ENCODE measurements at regions not wholly inside any gene's neighbourhood (a gene's known extent, or its start where the extent isn't known, plus 50 kb on each side); places are given as distances from the start of the nearest gene placed in this dataset.

DNA sequence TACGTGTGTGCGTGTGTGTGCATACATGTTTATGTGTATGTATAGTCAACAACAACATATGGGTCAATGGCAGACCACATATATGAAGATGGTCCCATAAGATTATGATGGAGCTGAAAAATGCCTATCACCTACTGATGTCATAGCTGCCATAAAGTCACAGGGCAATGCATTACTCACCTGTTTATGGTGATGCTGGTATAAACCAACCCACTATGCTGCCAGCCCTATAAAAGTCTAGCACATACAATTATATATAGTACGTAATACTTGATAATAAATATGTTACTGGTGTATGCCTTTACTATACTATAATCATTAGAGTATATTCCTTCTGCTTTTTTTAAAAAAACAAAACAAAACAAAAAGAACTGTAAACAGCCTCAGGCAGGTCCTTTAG lies 148.4 kb upstream of the ARID1B start:
- Histone ChIP-seq H4K91ac (ENCODE audit: insufficient read depth, low read depth, low read length) (no peak overlapping the region), H3K18ac (ENCODE audit: low read depth, low read length) (no peak overlapping the region), H3K4me1 (ENCODE audit: control insufficient read depth, insufficient read depth, low read length) (no peaks in the 10 kb centered on the region), H3K9ac (ENCODE audit: low read depth, low read length) (no peak overlapping the region), H3K27me3 (ENCODE audit: control insufficient read depth, insufficient read depth, low read length) (peaks cover 3% of the 10 kb centered on the region), H2BK120ac (ENCODE audit: low read depth, low read length) (no peak overlapping the region), H3K9me3 (ENCODE audit: control insufficient read depth, insufficient read depth, low read length) (no peaks in the 10 kb centered on the region), H4K20me1 (ENCODE audit: insufficient read depth, low read length) (no peaks in the 10 kb centered on the region), H2BK5ac (ENCODE audit: low read depth, low read length, poor library complexity, severe bottlenecking) (no peak overlapping the region), H3K4me3 (ENCODE audit: insufficient read depth, low read depth, low read length) (no peak overlapping the region), H3K14ac (replicated peaks; ENCODE audit: low read depth, low read length) (no peak overlapping the region), H3K79me1 (ENCODE audit: low read depth in 1 of 2, low read length in 2 of 2) (no peaks in the 10 kb centered on the region), H2BK20ac (ENCODE audit: low read depth, low read length) (no peak overlapping the region), H2AK5ac (ENCODE audit: low read depth, low read length) (no peak overlapping the region), H3K4me2 (ENCODE audit: low read depth, low read length) (no peak overlapping the region), H3K36me3 (ENCODE audit: control insufficient read depth, insufficient read depth, low read length) (no peaks in the 10 kb centered on the region), H4K8ac (ENCODE audit: low read depth in 2 of 2, low read length in 2 of 2) (no peak overlapping the region), H2BK15ac (ENCODE audit: low read depth, low read length) (no peak overlapping the region), H3K56ac (ENCODE audit: extremely low read depth, insufficient read depth, low read length) (no peak overlapping the region), H4K5ac (ENCODE audit: low read depth, low read length) (no peak overlapping the region), H3K4ac (ENCODE audit: low read depth, low read length) (no peak overlapping the region), H2AK9ac (replicated peaks; ENCODE audit: low read depth, low read length, poor library complexity) (no peak overlapping the region), H3K23ac (ENCODE audit: low read depth, low read length) (no peak overlapping the region), H3K27ac (ENCODE audit: insufficient read depth, low read length) (no peak overlapping the region), H2AFZ (replicated peaks; ENCODE audit: low read length, poor library complexity) (no peak overlapping the region), H3K9me1 (ENCODE audit: insufficient read depth, low read length) (no peaks in the 10 kb centered on the region)
- dilution Hi-C loops (cut with HindIII; ENCODE audit: low sequenced_read_pairs, unreplicated experiment): no loop called here
- WGBS, 2 experiments (ENCODE audit: extremely low coverage in 2 of 2, insufficient read length in 1 of 2): 100% methylated on average over 1 of the region's 3 CpGs; no CpG with 5 or more reads in 1 of the 2 experiments
- ChIA-PET CTCF (no interaction called here), POLR2A (ENCODE audit: unreplicated experiment) (no interaction called here)
- DNase-seq (no peak), ATAC-seq (ENCODE audit: low read depth) (no peak)
- in situ Hi-C loops (cut with MboI; ENCODE audit: low sequenced_read_pairs): no loop called here
- no TSS peak for BruUV-seq (replicated peaks)
- TF ChIP-seq RCOR1 (IDR thresholded peaks at IDR 0.05; ENCODE audit: insufficient replicate concordance, low read length) (no peak), NFE2L2 (IDR thresholded peaks at IDR 0.05; ENCODE audit: low read depth, low read length) (no peak), MXI1 (IDR thresholded peaks at IDR 0.05; ENCODE audit: borderline replicate concordance, low read depth, low read length) (no peak), POLR2A (IDR thresholded peaks at IDR 0.05; ENCODE audit: low read depth, low read length) (no peak), RFX5 (IDR thresholded peaks at IDR 0.05; ENCODE audit: low read depth, low read length) (no peak), MAFK (IDR thresholded peaks at IDR 0.05; ENCODE audit: low read depth, low read length) (no peak), FOS (IDR thresholded peaks at IDR 0.05; ENCODE audit: low read depth, low read length) (no peak), CHD1 (IDR thresholded peaks at IDR 0.05; ENCODE audit: low read depth, low read length) (no peak), MAZ (IDR thresholded peaks at IDR 0.05; ENCODE audit: borderline replicate concordance, low read depth, low read length) (no peak), RAD21 (IDR thresholded peaks at IDR 0.05; ENCODE audit: low read length) (no peak), BHLHE40 (IDR thresholded peaks at IDR 0.05; ENCODE audit: low read depth, low read length) (no peak), SMC3 (IDR thresholded peaks at IDR 0.05; ENCODE audit: low read depth, low read length) (no peak), CEBPB (IDR thresholded peaks at IDR 0.05; ENCODE audit: low read depth, low read length) (no peak)
- TF ChIP-seq, protein P1, sequence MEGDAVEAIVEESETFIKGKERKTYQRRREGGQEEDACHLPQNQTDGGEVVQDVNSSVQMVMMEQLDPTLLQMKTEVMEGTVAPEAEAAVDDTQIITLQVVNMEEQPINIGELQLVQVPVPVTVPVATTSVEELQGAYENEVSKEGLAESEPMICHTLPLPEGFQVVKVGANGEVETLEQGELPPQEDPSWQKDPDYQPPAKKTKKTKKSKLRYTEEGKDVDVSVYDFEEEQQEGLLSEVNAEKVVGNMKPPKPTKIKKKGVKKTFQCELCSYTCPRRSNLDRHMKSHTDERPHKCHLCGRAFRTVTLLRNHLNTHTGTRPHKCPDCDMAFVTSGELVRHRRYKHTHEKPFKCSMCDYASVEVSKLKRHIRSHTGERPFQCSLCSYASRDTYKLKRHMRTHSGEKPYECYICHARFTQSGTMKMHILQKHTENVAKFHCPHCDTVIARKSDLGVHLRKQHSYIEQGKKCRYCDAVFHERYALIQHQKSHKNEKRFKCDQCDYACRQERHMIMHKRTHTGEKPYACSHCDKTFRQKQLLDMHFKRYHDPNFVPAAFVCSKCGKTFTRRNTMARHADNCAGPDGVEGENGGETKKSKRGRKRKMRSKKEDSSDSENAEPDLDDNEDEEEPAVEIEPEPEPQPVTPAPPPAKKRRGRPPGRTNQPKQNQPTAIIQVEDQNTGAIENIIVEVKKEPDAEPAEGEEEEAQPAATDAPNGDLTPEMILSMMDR (conservative IDR thresholded peaks at IDR 0.05; ENCODE audit: low read depth, low read length): no peak
- TF ChIP-seq, protein P2, sequence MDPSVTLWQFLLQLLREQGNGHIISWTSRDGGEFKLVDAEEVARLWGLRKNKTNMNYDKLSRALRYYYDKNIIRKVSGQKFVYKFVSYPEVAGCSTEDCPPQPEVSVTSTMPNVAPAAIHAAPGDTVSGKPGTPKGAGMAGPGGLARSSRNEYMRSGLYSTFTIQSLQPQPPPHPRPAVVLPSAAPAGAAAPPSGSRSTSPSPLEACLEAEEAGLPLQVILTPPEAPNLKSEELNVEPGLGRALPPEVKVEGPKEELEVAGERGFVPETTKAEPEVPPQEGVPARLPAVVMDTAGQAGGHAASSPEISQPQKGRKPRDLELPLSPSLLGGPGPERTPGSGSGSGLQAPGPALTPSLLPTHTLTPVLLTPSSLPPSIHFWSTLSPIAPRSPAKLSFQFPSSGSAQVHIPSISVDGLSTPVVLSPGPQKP (IDR thresholded peaks at IDR 0.05; ENCODE audit: borderline replicate concordance, low read depth, low read length): no peak
- TF ChIP-seq, protein P3, sequence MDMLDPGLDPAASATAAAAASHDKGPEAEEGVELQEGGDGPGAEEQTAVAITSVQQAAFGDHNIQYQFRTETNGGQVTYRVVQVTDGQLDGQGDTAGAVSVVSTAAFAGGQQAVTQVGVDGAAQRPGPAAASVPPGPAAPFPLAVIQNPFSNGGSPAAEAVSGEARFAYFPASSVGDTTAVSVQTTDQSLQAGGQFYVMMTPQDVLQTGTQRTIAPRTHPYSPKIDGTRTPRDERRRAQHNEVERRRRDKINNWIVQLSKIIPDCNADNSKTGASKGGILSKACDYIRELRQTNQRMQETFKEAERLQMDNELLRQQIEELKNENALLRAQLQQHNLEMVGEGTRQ (IDR thresholded peaks at IDR 0.05; ENCODE audit: low read depth, low read length): no peak
- intact Hi-C loops (cut with micrococcal nuclease): no loop called here
